ENCODE measurements at regions not wholly inside any gene's neighbourhood (a gene's known extent, or its start where the extent isn't known, plus 50 kb on each side); places are given as distances from the start of the nearest gene placed in this dataset.
"Not testable (repeated sequence)": the region's sequence is repeated elsewhere in the genome, so short reads cannot be mapped to it uniquely, and the experiment has no call there.

DNA sequence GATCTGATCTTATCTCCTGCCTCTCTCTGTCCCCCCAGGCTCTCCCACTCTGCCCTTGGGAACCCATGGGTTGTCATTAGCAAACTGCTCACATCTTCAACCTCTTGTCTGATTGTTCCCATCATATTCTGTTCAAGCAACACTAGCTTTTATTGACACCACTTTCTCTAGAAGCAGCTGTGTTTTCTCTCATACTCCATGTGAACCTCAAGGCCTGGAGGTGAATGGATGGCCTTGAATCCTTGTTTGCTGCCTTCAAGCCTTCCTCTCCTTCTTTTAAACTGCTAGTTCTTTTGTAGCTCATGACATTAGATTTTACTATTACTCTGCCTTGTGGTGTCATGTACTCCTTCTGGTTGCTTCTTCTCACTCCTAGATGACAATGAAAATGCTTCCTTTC, 149.5 kb upstream of the WDFY3 start:
- intact Hi-C loops (cut with DNase I): no loop called here
- DNase-seq: no peak

DNA sequence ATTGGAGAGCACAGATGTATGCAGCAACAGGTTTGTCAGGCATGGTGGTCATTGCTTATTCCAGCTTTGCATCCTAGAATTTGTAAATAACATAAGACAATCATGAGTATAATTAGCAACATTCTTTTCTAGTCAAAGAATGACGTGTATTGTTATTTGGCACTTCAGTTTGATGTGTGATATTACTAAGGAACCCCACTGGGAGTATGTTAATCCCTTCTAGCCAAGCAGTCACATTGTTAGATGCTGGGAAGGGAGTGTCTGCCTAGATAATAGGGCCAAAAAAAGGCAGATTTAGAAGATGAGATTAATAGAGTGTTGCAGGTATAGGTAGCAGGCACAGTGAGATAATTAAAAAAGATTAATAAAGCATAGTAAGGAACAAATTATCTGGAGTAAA, 159.2 kb upstream of the WDFY3 start:
- TF ChIP-seq, protein P1, sequence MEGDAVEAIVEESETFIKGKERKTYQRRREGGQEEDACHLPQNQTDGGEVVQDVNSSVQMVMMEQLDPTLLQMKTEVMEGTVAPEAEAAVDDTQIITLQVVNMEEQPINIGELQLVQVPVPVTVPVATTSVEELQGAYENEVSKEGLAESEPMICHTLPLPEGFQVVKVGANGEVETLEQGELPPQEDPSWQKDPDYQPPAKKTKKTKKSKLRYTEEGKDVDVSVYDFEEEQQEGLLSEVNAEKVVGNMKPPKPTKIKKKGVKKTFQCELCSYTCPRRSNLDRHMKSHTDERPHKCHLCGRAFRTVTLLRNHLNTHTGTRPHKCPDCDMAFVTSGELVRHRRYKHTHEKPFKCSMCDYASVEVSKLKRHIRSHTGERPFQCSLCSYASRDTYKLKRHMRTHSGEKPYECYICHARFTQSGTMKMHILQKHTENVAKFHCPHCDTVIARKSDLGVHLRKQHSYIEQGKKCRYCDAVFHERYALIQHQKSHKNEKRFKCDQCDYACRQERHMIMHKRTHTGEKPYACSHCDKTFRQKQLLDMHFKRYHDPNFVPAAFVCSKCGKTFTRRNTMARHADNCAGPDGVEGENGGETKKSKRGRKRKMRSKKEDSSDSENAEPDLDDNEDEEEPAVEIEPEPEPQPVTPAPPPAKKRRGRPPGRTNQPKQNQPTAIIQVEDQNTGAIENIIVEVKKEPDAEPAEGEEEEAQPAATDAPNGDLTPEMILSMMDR (IDR thresholded peaks at IDR 0.05): no peak
- H3K4me1 ChIP-seq: no peaks in the 10 kb centered on the region
- no peak overlapping the region for H3K4me3 ChIP-seq
- DNase-seq: no peak
- no peaks in the 10 kb centered on the region for H3K9me3 ChIP-seq
- H3K27me3 ChIP-seq: no peaks in the 10 kb centered on the region
- H3K36me3 ChIP-seq: no peaks in the 10 kb centered on the region
- intact Hi-C loops (cut with DNase I): no loop called here
- no peak overlapping the region for H3K27ac ChIP-seq
- no peak overlapping the region for H3K9ac ChIP-seq (ENCODE audit: low read depth in 2 of 2, low read length in 2 of 2)

More for the DNA sequence above, 149.5 kb upstream of the WDFY3 start:
- no peaks in the 10 kb centered on the region for H3K36me3 ChIP-seq
- H3K27ac ChIP-seq: no peak overlapping the region
- no peaks in the 10 kb centered on the region for H3K4me1 ChIP-seq
- H3K27me3 ChIP-seq: no peaks in the 10 kb centered on the region
- TF ChIP-seq, protein P1 (IDR thresholded peaks at IDR 0.05): no peak
- no peak overlapping the region for H3K4me3 ChIP-seq
- no peak overlapping the region for H3K9ac ChIP-seq (ENCODE audit: low read depth in 2 of 2, low read length in 2 of 2)
- no peaks in the 10 kb centered on the region for H3K9me3 ChIP-seq

DNA sequence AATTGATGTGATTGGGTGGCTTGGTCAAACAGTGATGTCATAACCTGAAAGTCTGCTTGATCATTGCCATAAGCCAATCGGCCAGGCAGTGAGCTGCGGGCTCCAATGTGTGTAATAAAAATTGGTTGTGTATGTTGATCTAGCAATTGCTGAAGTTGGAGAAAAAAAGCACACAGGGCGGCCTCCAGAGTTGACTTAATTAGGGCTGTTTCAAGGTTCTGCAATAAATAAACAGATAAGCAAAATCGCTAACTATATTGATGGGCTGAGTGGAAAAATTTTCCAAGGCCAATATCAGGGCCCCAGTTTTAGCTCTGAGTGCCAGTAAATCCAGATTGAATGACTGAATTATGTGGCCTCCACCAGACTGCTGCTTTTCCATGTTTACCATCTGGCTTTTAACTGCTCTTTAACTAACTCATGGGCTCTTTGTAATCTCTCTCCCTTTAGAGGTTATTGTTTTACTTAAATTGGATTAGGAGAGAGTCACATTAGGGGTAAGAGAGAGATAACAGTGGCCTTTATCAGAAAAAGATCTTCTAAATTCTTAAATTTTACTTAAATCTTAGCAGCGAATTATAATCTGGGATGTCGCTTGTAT, 160.6 kb upstream of the WDFY3 start:
- no peaks in the 10 kb centered on the region for H3K27me3 ChIP-seq
- no peak overlapping the region for H3K4me3 ChIP-seq
- H3K36me3 ChIP-seq: no peaks in the 10 kb centered on the region
- H3K9ac ChIP-seq (ENCODE audit: low read depth in 2 of 2, low read length in 2 of 2): no peak overlapping the region
- intact Hi-C loops (cut with DNase I): no loop called here
- DNase-seq: no peak
- H3K27ac ChIP-seq: no peak overlapping the region
- no peaks in the 10 kb centered on the region for H3K9me3 ChIP-seq
- H3K4me1 ChIP-seq: no peaks in the 10 kb centered on the region
- TF ChIP-seq, protein P1 (IDR thresholded peaks at IDR 0.05): no peak

DNA sequence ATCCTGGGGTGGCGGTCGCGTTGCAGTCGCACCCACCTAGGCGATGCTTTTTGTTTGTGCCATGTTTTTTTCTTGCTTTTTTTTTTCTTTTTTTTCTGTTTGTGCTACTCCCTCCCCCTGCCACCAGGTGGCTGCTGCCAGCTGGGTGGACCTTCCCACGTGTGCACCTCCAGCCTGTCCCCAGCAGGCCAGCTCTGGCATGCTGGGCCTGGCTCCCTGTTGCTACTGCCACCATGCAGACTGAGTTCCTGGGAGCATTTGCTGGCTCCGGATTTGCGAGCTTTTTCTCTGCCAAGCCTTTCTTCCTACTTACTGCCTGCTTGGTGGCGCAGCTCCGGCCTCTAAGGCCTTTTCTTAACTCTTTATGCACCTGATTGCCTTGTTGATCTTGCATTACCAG, 161.2 kb upstream of the WDFY3 start:
- Histone ChIP-seq H3K4me1 (no peaks in the 10 kb centered on the region), H3K36me3 (no peaks in the 10 kb centered on the region), H3K9me3 (no peaks in the 10 kb centered on the region), H3K27ac (no peak overlapping the region), H3K9ac (ENCODE audit: low read depth in 2 of 2, low read length in 2 of 2) (no peak overlapping the region), H3K4me3 (no peak overlapping the region), H3K27me3 (no peaks in the 10 kb centered on the region)
- no peak for DNase-seq
- intact Hi-C loops (cut with DNase I): no loop called here
- TF ChIP-seq, protein P1 (IDR thresholded peaks at IDR 0.05): no peak

DNA sequence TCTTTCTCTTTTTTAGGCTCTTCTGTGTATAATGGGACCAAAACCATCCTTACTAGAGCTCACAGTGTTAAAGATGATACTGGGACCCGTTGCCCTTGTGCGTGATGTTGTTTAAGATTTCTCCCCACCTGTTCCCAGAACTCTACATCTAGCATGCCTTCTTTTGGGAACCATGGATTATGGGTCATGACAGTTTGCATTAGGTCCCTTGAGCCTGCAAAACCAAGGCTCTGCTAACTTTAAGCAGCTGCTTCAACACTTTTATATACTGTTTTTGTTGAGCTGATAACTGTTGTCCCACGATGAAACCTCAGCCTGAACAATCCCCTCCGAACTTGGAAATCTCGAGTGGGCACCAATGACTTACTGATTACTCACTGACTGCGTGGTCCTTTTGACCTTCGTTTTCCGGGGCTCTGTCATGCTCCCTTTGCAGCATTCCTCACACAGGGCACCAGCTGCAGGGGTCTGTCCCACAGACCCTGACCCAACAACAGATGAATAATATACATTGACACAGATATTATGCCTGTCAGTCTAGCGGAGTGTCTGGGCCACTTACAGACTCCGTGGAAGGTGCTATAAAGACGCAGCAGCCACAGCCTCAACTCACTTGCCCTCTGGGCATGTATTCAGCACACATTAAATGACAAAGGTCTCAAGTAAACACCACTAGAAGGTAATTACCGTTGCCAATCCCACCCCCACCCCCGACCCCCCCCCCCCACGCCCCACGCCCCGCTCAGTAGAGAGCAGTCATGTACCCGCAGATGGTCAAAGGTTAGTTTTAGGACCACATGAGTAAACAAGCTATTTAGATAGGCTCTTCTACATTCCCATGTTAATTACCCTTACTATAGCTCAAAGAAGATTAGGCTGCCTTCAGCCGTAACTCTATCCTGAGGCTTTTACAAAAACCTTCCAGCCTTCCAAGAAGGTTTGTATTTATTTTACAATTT, 162.0 kb upstream of the WDFY3 start:
- Histone ChIP-seq H3K4me1 (no peaks in the 10 kb centered on the region), H3K4me3 (no peak overlapping the region), H3K27ac (no peak overlapping the region), H3K9ac (ENCODE audit: low read depth in 2 of 2, low read length in 2 of 2) (no peak overlapping the region), H3K36me3 (no peaks in the 10 kb centered on the region), H3K27me3 (no peaks in the 10 kb centered on the region), H3K9me3 (no peaks in the 10 kb centered on the region)
- TF ChIP-seq, protein P1 (IDR thresholded peaks at IDR 0.05): no peak
- intact Hi-C loops (cut with DNase I): no loop called here
- DNase-seq: no peak

DNA sequence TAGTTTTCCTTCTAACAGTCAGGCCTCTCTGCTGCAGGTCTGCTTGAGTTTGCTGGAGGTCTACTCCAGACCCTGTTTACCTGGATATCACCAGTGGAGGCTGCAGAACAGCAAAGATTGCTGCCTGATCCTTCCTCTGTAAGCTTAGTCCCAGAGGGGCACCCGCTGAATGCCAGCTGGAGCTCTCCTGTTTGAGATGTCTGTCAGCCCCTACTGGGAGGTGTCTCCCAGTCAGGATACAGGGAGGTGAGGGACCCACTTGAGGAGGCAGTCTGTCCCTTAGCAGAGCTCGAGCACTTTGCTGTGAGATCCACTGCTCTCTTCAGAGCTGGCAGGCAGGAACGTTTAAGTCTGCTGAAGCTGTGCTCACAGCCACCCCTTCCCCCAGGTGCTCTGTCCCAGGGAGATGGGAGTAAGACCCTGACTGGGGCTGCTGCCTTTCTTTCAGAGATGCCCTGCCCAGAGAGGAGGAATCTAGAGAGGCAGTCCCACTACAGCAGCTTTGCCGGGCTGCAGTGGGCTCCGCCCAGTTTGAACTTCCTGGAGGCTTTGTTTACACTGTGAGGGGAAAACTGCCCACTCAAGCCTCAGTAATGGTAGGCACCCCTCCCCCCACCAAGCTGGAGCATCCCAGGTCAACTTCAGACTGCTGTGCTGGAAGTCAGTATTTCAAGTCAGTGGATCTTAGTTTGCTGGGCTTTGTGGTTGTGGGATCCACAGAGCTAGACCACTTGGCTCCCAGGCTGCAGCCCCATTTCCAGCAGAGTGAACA, 163.1 kb upstream of the WDFY3 start:
- H3K27me3 ChIP-seq; H3K4me3 ChIP-seq; H3K27ac ChIP-seq; H3K36me3 ChIP-seq; H3K9me3 ChIP-seq; H3K9ac ChIP-seq (ENCODE audit: low read depth in 2 of 2, low read length in 2 of 2); H3K4me1 ChIP-seq; intact Hi-C loops (cut with DNase I): not testable (repeated sequence)
- DNase-seq: peak; percentile 32

All from colonic mucosa (tissue), 4 donors.